WTC11 (cell line): ENCODE measurements at regions not wholly inside any gene's neighbourhood (a gene's known extent, or its start where the extent isn't known, plus 50 kb on each side); places are given as distances from the start of the nearest gene placed in this dataset.

Experiments used
- ATF3 ChIP-seq: sonication (generic); formaldehyde crosslinking; conservative IDR thresholded peaks from 2 replicates; pipeline ENCODE4 v1.8.1; 2022; ENCODE audit warnings: mild to moderate bottlenecking, missing genetic modification reagents
- CBFB ChIP-seq: sonication (generic); formaldehyde crosslinking; IDR thresholded peaks from 2 replicates; pipeline ENCODE4 v1.8.1; 2022; ENCODE audit warnings: mild to moderate bottlenecking, low read depth, missing genetic modification reagents
- CREB1 ChIP-seq: sonication (generic); formaldehyde crosslinking; IDR thresholded peaks from 2 replicates; pipeline ENCODE4 v1.8.0; 2023; ENCODE audit warnings: mild to moderate bottlenecking, missing genetic modification reagents
- CTCF ChIP-seq: fragments of 200-600 bp; IDR thresholded peaks from 2 replicates; pipeline ENCODE4 v1.8.0; 2022; ENCODE audit warnings: antibody characterized with exemption
- HMGXB4 ChIP-seq: sonication (generic); formaldehyde crosslinking; IDR thresholded peaks from 2 replicates; pipeline ENCODE4 v1.8.1; 2023; ENCODE audit warnings: mild to moderate bottlenecking, moderate library complexity, missing genetic modification reagents
- KAT7 ChIP-seq: sonication (generic); formaldehyde crosslinking; IDR thresholded peaks from 2 replicates; pipeline ENCODE4 v1.8.1; 2023; ENCODE audit warnings: missing genetic modification reagents, mild to moderate bottlenecking, borderline replicate concordance
- NR1H2 ChIP-seq: sonication (generic); formaldehyde crosslinking; IDR thresholded peaks from 2 replicates; pipeline ENCODE4 v1.9.0; 2021; ENCODE audit warnings: mild to moderate bottlenecking, moderate library complexity, missing genetic modification reagents

GRCh38 chr4:138347561-138347960 lies 105.4 kb upstream of the SLC7A11 start:
- TF ChIP-seq KAT7 (CRISPR knock-in tag), result no peak
- no peak for TF ChIP-seq CTCF
- no peak for TF ChIP-seq ATF3 (CRISPR knock-in tag)
- no peak for TF ChIP-seq CREB1 (CRISPR knock-in tag)
- no peak for TF ChIP-seq HMGXB4 (CRISPR knock-in tag)
- no peak for TF ChIP-seq NR1H2 (CRISPR knock-in tag)
- no peak for TF ChIP-seq CBFB (CRISPR knock-in tag)
